Stimulated activated naive CD8-positive, alpha-beta T cell treated with anti-CD3 and anti-CD28 coated beads, Interleukin-15, amount 100 ng/mL, for 72 hours (primary cell): ENCODE measurements at regions not wholly inside any gene's neighbourhood (a gene's known extent, or its start where the extent isn't known, plus 50 kb on each side); places are given as distances from the start of the nearest gene placed in this dataset.

ENCODE experiments used
- ATAC-seq: fragments of 150-1000 bp; cut with Tn5 transposase; 2 replicates; pipeline ENCODE4 v1.10.0; 2021; ENCODE audit warnings: mild to moderate bottlenecking, moderate library complexity
- DNase-seq, 2 donors: peaks; one replicate each; pipeline ENCODE4 v3.0.0; 2021 to 2022
- H3K27ac Mint-ChIP-seq, 2 donors: one replicate each; pipeline ENCODE4 v1.8.0; 2022; ENCODE audit warnings: mild to moderate bottlenecking in 2 of 2, mixed read lengths in 2 of 2, moderate library complexity in 2 of 2
- H3K27me3 Mint-ChIP-seq: one replicate; pipeline ENCODE4 v1.8.0; 2022; ENCODE audit warnings: mixed read lengths
- H3K4me1 Mint-ChIP-seq: one replicate; pipeline ENCODE4 v1.8.0; 2022; ENCODE audit warnings: mild to moderate bottlenecking, mixed read lengths
- H3K4me3 Mint-ChIP-seq, 2 donors: one replicate each; pipeline ENCODE4 v1.8.0; 2022; ENCODE audit warnings: mild to moderate bottlenecking in 2 of 2, mixed read lengths in 2 of 2, moderate library complexity in 1 of 2
- H3K9me3 Mint-ChIP-seq, 2 donors: one replicate each; pipeline ENCODE4 v1.8.0; 2022; ENCODE audit warnings: mixed read lengths in 2 of 2

GRCh38 chr1:29876441-29876840 lies 640.1 kb downstream of the PTPRU start:
- H3K27ac Mint-ChIP-seq, result no peak overlapping the region
- no peak for DNase-seq
- ATAC-seq, result no peak
- no peaks in the 10 kb centered on the region for H3K9me3 Mint-ChIP-seq
- no peak overlapping the region for H3K4me3 Mint-ChIP-seq
- no peaks in the 10 kb centered on the region for H3K27me3 Mint-ChIP-seq
- H3K4me1 Mint-ChIP-seq, result no peaks in the 10 kb centered on the region

DNA sequence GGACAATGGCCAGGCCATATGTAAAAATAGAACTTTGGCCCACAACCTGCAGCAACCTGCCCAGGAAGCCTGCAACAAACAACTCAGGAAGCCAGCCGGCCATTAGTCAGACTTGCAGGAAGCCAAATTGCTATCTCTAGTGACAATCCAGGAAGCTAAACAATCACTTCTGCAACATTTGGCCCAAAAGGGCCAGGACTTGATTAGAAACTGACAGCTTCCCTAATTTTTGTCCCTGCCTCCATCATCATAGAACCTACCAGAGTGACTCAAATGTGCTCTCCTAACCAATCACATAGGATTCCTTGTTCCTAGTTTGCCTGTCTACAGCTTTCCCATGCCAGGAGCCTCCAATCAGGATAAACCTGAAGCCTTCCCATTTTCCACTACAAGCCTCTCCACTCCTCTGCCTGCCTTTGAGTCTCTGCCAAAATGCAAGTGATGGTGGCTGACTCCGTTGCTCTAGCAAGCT lies 639.3 kb downstream of the PTPRU start:
- H3K27ac Mint-ChIP-seq, result no peak overlapping the region
- DNase-seq (no peak), ATAC-seq (no peak)
- no peaks in the 10 kb centered on the region for H3K27me3 Mint-ChIP-seq
- H3K4me1 Mint-ChIP-seq, result no peaks in the 10 kb centered on the region
- no peaks in the 10 kb centered on the region for H3K9me3 Mint-ChIP-seq
- no peak overlapping the region for H3K4me3 Mint-ChIP-seq

DNA sequence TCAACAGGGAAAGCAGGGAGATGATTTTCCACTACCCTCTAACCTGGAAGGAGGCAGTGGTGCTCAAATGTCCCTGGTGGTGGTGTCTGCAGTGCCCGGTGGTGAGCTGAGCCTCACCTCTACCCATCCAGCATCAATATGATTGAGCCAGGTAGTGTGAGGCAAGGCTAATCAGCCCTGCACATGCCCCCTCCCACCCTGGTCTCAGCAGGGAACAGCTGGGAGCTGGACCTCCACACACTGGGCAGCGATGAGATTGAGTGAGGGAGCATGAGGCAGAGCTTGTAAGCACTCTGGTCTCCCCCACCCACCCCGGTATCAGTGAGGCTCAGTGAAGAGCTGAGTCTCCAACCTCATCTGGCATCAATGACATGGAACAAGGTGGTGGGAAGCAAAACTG lies 634.3 kb downstream of the PTPRU start:
- DNase-seq (no peak), ATAC-seq (no peak)
- H3K9me3 Mint-ChIP-seq, result no peaks in the 10 kb centered on the region
- H3K27ac Mint-ChIP-seq, result no peak overlapping the region
- no peak overlapping the region for H3K4me3 Mint-ChIP-seq
- no peaks in the 10 kb centered on the region for H3K4me1 Mint-ChIP-seq
- peaks cover 15% of the 10 kb centered on the region for H3K27me3 Mint-ChIP-seq

GRCh38 chr1:29869802-29870201 lies 633.5 kb downstream of the PTPRU start:
- ATAC-seq (no peak), DNase-seq (no peak)
- Mint-ChIP-seq H3K4me1 (no peaks in the 10 kb centered on the region), H3K27me3 (peaks cover 15% of the 10 kb centered on the region), H3K27ac (no peak overlapping the region), H3K4me3 (no peak overlapping the region), H3K9me3 (no peaks in the 10 kb centered on the region)

GRCh38 chr1:29868944-29869343 lies 632.6 kb downstream of the PTPRU start:
- H3K9me3 Mint-ChIP-seq, result no peaks in the 10 kb centered on the region
- DNase-seq (no peak), ATAC-seq (no peak)
- no peaks in the 10 kb centered on the region for H3K4me1 Mint-ChIP-seq
- no peak overlapping the region for H3K4me3 Mint-ChIP-seq
- peaks cover 15% of the 10 kb centered on the region for H3K27me3 Mint-ChIP-seq
- H3K27ac Mint-ChIP-seq, result no peak overlapping the region

- no peaks in the 10 kb centered on the region for H3K9me3 Mint-ChIP-seq
- no peak overlapping the region for H3K4me3 Mint-ChIP-seq
- DNase-seq (no peak), ATAC-seq (no peak)
- H3K27ac Mint-ChIP-seq, result no peak overlapping the region
- no peaks in the 10 kb centered on the region for H3K4me1 Mint-ChIP-seq
- peaks cover 15% of the 10 kb centered on the region for H3K27me3 Mint-ChIP-seq
Observed at GRCh38 chr1:29868096-29868495, 631.8 kb downstream of the PTPRU start.

GRCh38 chr1:29865051-29865450 lies 628.7 kb downstream of the PTPRU start:
- Mint-ChIP-seq H3K4me3 (no peak overlapping the region), H3K9me3 (peaks cover 9 to 22% of the 10 kb centered on the region in 2 donors), H3K4me1 (no peaks in the 10 kb centered on the region), H3K27me3 (peaks cover 22% of the 10 kb centered on the region), H3K27ac (no peak overlapping the region)
- ATAC-seq, result no peak
- DNase-seq, result no peak

DNA sequence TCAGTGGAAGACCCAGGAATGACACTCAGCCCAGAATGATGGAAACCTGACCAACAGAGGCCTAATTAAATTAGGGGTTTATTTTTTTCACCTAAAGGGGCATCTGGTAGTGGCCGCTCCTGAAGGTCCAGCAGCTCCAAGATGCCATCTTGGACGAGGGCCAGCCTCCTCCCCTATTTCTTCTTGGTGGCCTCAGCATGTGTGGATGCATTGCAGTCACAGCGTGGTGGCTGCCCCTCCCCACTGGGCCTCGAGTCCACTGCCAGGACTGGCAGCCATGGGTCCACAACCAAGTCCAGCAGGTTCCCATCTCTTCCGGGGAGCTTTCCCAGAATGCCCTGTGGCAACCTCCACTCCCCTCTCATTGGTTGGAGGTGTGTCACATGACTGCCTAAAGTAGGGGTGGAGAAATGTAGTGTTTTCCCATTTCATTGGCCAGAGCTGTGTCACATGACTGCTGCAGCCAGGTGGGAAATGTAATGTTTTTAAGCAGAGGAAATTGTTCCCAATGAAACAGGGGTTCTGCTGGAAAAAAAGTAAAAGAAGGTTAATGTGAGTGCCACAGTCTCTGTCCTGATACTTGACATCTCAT lies 628.2 kb downstream of the PTPRU start:
- H3K9me3 Mint-ChIP-seq, result peaks cover 9 to 22% of the 10 kb centered on the region in 2 donors
- no peak overlapping the region for H3K27ac Mint-ChIP-seq
- H3K4me1 Mint-ChIP-seq, result no peaks in the 10 kb centered on the region
- H3K27me3 Mint-ChIP-seq, result peaks cover 22% of the 10 kb centered on the region
- H3K4me3 Mint-ChIP-seq, result no peak overlapping the region
- ATAC-seq, result no peak
- no peak for DNase-seq

DNA sequence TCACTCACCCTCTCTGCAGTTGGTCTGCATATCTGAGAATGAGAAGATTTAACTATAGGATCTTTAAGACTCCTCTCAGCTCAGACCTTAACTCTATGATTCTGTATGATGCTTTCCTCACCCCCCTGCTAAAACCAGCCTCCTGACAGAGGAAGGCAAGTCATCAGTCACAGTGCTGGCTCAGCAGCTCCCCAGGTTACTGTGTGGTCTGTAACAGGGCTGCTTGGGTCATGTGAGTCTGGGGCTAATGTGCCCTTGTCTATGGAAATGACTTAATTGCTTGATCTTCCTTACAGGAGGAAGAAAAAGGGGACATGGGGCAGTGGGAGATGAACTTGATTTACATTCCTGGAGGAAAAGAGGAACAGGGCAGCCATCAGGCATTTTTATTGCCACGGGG lies 625.6 kb downstream of the PTPRU start:
- Mint-ChIP-seq H3K4me1 (no peaks in the 10 kb centered on the region), H3K4me3 (no peak overlapping the region), H3K9me3 (peaks cover 9 to 22% of the 10 kb centered on the region in 2 donors), H3K27ac (no peak overlapping the region), H3K27me3 (peaks cover 31% of the 10 kb centered on the region)
- DNase-seq (no peak), ATAC-seq (no peak)

- Mint-ChIP-seq H3K27me3 (peaks cover 30% of the 10 kb centered on the region), H3K4me3 (no peak overlapping the region), H3K27ac (no peak overlapping the region), H3K9me3 (peaks cover 9 to 22% of the 10 kb centered on the region in 2 donors), H3K4me1 (no peaks in the 10 kb centered on the region)
- ATAC-seq (no peak), DNase-seq (no peak)
Observed at GRCh38 chr1:29861446-29861845, 625.1 kb downstream of the PTPRU start.

DNA sequence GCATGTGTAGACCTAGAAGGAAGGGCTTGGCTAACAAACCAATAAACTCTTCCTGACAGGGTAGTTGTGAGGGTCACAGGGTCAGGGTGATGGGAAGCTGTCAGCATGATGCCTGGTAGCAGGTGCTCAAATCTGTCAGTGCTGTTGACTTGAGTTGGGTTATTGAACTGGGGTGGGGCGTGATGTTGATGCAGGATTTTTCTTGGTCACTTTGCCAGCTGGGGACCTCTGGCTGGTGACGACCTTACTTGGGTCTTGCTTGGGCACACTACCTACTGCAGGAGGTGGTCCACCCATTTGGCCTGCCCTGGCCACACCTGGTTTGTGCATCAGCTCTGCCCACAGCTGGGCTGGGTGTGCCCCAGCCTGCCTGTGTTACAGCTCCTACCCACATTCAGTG lies 624.4 kb downstream of the PTPRU start:
- no peak overlapping the region for H3K27ac Mint-ChIP-seq
- no peak for DNase-seq
- H3K4me1 Mint-ChIP-seq, result no peaks in the 10 kb centered on the region
- peaks cover 9 to 22% of the 10 kb centered on the region in 2 donors for H3K9me3 Mint-ChIP-seq
- no peak for ATAC-seq
- H3K27me3 Mint-ChIP-seq, result peaks cover 27% of the 10 kb centered on the region
- no peak overlapping the region for H3K4me3 Mint-ChIP-seq

GRCh38 chr1:29860056-29860455 lies 623.7 kb downstream of the PTPRU start:
- no peak overlapping the region for H3K4me3 Mint-ChIP-seq
- H3K4me1 Mint-ChIP-seq, result no peaks in the 10 kb centered on the region
- H3K27me3 Mint-ChIP-seq, result peaks cover 33% of the 10 kb centered on the region
- peaks cover 9 to 22% of the 10 kb centered on the region in 2 donors for H3K9me3 Mint-ChIP-seq
- DNase-seq (no peak), ATAC-seq (no peak)
- no peak overlapping the region for H3K27ac Mint-ChIP-seq

DNA sequence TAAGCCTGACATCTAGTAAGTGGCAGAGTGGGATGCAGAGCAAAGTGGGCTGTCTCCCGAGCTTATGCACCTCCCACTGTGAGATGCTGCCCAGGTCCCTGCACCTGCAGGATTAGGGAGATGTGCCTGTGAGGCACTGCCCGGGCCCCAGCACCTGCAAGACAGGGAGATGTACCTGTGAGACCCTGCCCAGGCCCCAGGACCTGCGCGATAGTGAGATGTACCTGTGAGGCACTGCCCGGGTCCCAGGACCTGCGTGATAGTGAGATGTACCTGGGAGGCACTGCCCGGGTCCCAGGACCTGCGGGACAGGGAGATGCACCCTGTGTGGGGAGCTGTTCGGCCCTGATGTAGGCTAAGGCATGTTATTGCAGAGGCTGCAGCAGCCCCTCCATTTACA lies 622.8 kb downstream of the PTPRU start:
- Mint-ChIP-seq H3K9me3 (peaks cover 9 to 22% of the 10 kb centered on the region in 2 donors), H3K4me3 (no peak overlapping the region), H3K4me1 (no peaks in the 10 kb centered on the region), H3K27ac (no peak overlapping the region), H3K27me3 (peaks cover 35% of the 10 kb centered on the region)
- DNase-seq (no peak), ATAC-seq (no peak)

DNA sequence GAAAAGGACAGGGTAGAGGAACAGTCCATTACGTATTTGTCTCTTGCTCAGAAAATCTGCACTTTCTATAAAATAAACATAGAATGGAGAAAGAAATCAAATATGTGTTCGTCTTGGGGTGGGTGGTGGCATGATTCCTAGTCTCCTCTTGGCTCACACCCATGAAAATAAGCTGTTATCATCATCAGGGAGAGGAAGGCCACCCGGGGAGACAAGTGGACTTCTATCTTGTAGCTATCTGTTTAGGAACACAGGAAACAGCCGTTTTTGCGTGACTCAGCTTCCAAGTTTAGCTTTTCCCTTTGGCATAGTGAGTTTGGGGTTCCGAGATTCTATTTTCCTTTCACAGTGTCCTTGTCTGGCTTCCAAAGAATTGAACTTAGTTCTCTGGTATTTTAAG lies 622.3 kb downstream of the PTPRU start:
- no peak overlapping the region for H3K27ac Mint-ChIP-seq
- DNase-seq (no peak), ATAC-seq (no peak)
- no peaks in the 10 kb centered on the region for H3K4me1 Mint-ChIP-seq
- H3K9me3 Mint-ChIP-seq, result peaks cover 9 to 22% of the 10 kb centered on the region in 2 donors
- H3K4me3 Mint-ChIP-seq, result no peak overlapping the region
- peaks cover 35% of the 10 kb centered on the region for H3K27me3 Mint-ChIP-seq

GRCh38 chr1:29856340-29857114 lies 620.2 kb downstream of the PTPRU start:
- no peak overlapping the region for H3K27ac Mint-ChIP-seq
- peaks cover 44% of the 10 kb centered on the region for H3K27me3 Mint-ChIP-seq
- peaks cover 8 to 14% of the 10 kb centered on the region in 2 donors for H3K9me3 Mint-ChIP-seq
- no peak overlapping the region for H3K4me3 Mint-ChIP-seq
- DNase-seq (no peak), ATAC-seq (no peak)
- no peaks in the 10 kb centered on the region for H3K4me1 Mint-ChIP-seq

- Mint-ChIP-seq H3K4me3 (no peak overlapping the region), H3K9me3 (peaks cover 0 to 6% of the 10 kb centered on the region in 2 donors), H3K27ac (no peak overlapping the region), H3K27me3 (peaks cover 43% of the 10 kb centered on the region), H3K4me1 (no peaks in the 10 kb centered on the region)
- no peak for DNase-seq
- no peak for ATAC-seq
Observed at GRCh38 chr1:29855561-29856160, 619.3 kb downstream of the PTPRU start.
